ENCODE measurements at regions not wholly inside any gene's neighbourhood (a gene's known extent, or its start where the extent isn't known, plus 50 kb on each side); places are given as distances from the start of the nearest gene placed in this dataset.

- no peak overlapping the region for H3K27ac ChIP-seq (ENCODE audit: low read depth)
- no peaks in the 10 kb centered on the region for H3K36me3 ChIP-seq (ENCODE audit: insufficient read depth)
- H3K4me3 ChIP-seq (ENCODE audit: low read depth, low read length) = no peak overlapping the region
- no peak for DNase-seq (ENCODE audit: extremely low spot score)
- H3K4me1 ChIP-seq (ENCODE audit: insufficient read depth) = no peaks in the 10 kb centered on the region
Observed at GRCh38 chr7:132072873-132073272, 503.4 kb downstream of the PLXNA4 start.

GRCh38 chr7:132072165-132072564 lies 504.1 kb downstream of the PLXNA4 start:
- Histone ChIP-seq H3K27ac (ENCODE audit: low read depth) (no peak overlapping the region), H3K36me3 (ENCODE audit: insufficient read depth) (no peaks in the 10 kb centered on the region), H3K4me3 (ENCODE audit: low read depth, low read length) (no peak overlapping the region), H3K4me1 (ENCODE audit: insufficient read depth) (no peaks in the 10 kb centered on the region)
- DNase-seq (ENCODE audit: extremely low spot score) = no peak
- 94% methylated on average over 4 of the region's 4 CpGs for WGBS

- DNase-seq (ENCODE audit: extremely low spot score) = no peak
- Histone ChIP-seq H3K4me1 (ENCODE audit: insufficient read depth) (no peaks in the 10 kb centered on the region), H3K36me3 (ENCODE audit: insufficient read depth) (no peaks in the 10 kb centered on the region), H3K4me3 (ENCODE audit: low read depth, low read length) (no peak overlapping the region), H3K27ac (ENCODE audit: low read depth) (no peak overlapping the region)
- 78% methylated on average over 4 of the region's 4 CpGs for WGBS
Observed at GRCh38 chr7:132069306-132069705, 507.0 kb downstream of the PLXNA4 start.

- Histone ChIP-seq H3K36me3 (ENCODE audit: insufficient read depth) (no peaks in the 10 kb centered on the region), H3K4me3 (ENCODE audit: low read depth, low read length) (no peak overlapping the region), H3K27ac (ENCODE audit: low read depth) (no peak overlapping the region), H3K4me1 (ENCODE audit: insufficient read depth) (no peaks in the 10 kb centered on the region)
- WGBS = 30% methylated on average over 12 of the region's 12 CpGs
- no peak for DNase-seq (ENCODE audit: extremely low spot score)
Observed at GRCh38 chr7:132066761-132067171, 509.5 kb downstream of the PLXNA4 start.

DNA sequence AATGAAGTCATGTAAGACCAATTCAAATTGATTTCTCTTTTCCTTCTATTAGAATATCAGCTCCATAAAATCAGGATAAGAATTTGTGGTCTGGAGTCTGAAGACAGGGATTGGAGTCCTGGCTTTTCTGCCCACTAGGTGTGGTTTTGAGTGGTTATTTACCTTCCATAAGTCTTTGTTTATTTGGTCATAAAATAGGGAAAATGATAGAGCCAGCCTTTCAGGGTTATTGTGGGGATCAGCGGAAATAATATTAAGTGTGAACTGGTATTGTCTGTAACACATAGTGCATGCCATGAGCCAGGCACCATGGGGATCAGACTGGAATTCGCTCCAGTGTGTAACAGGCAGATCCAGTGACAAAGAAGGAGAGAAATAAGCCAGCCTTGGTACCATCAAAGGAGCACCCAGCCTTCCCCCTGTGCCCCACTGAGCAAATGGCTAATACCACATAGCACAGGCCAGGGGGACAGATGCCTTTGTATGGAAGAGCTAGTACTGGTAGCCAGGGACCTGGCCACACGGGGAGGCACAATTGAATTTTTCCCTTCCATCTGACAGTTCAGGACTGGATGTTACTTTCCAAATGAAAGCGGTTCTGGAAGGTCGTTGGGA lies 509.7 kb upstream of the PODXL start:
- Histone ChIP-seq H3K4me1 (ENCODE audit: insufficient read depth) (no peaks in the 10 kb centered on the region), H3K36me3 (ENCODE audit: insufficient read depth) (no peaks in the 10 kb centered on the region), H3K4me3 (ENCODE audit: low read depth, low read length) (no peak overlapping the region), H3K27ac (ENCODE audit: low read depth) (no peak overlapping the region)
- WGBS = 49% methylated on average over 5 of the region's 5 CpGs
- DNase-seq (ENCODE audit: extremely low spot score) = no peak

DNA sequence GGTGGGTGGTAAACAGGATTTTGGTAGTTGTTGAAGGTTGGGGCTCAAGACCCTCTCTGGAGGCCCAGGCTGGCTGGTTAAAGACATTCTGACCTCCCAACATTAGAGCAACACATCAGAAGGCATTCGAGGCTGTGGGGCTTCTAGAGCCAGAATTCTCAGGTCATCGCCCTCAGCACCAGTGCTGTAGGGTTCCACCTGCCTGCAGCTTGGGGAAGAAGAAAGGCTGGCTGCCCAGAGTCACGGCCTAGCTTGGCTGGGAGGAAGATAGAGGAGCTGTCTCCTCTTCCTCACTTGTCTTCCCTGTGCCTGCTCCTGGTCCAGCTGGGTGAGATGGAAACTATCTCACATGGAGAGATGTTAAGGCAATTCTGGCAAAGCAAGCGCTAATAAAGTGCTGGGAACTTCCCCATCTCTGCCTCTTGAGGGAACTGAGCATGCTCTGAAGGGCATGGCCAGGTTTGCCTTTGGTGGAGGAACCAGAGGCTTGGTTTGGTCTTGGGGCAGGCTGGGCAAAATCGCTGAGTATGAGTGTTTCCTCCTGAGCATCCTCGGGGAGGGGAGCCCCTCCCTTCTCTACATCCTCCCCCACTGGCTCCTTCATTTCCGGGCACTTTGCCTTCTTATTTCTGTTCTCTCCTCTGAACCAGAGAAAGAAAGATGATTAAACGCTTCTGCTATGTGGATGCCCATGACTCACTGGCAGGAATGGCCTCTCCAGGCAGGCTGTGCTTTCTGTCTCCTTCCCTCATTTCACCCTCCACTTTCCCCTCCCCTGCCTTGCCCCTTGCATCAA lies 509.0 kb upstream of the PODXL start:
- Histone ChIP-seq H3K4me3 (ENCODE audit: low read depth, low read length) (no peak overlapping the region), H3K27ac (ENCODE audit: low read depth) (no peak overlapping the region), H3K36me3 (ENCODE audit: insufficient read depth) (no peaks in the 10 kb centered on the region), H3K4me1 (ENCODE audit: insufficient read depth) (no peaks in the 10 kb centered on the region)
- 39% methylated on average over 8 of the region's 8 CpGs for WGBS
- no peak for DNase-seq (ENCODE audit: extremely low spot score)

DNA sequence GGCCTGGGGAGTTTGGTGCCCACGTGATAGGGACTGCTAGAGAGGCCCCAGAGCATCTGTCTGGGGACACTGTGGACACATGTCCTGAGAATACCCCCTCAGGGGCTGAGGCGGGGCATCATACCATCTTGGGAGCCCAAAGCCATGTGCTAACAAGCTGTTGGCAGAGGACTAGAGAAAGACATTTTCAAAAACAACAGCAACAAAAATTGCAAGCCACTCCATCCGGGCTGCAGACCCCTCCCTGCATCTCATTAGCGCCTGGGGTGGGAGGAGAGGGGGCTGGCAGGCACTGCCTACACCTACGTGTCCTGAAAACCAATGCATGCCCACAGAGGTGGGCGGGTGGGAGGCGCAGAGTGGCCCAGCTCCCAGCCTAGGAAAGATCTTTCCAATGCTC lies 507.4 kb upstream of the PODXL start:
- Histone ChIP-seq H3K36me3 (ENCODE audit: insufficient read depth) (no peaks in the 10 kb centered on the region), H3K27ac (ENCODE audit: low read depth) (no peak overlapping the region), H3K4me1 (ENCODE audit: insufficient read depth) (no peaks in the 10 kb centered on the region), H3K4me3 (ENCODE audit: low read depth, low read length) (no peak overlapping the region)
- 88% methylated on average over 7 of the region's 7 CpGs for WGBS
- no peak for DNase-seq (ENCODE audit: extremely low spot score)

DNA sequence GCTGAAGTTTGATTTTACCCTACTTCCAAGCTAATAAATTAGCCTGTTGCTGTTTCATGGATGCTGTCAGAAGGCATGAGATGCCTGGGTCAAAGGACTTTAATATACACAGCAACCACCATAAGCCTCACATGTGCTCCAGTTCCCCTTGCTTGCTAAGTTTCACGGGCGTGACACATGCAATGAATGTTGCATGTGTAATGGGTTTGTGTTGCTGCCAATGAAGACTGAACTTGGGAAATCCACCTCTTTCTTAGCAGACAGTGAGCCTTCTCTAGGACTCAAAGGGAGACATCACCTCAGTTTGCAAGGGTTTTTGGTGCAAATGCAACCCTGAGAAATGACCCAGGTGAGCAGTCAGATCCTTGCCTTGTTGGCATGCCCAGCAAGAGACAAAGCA lies 505.5 kb upstream of the PODXL start:
- H3K4me3 ChIP-seq (ENCODE audit: low read depth, low read length) = no peak overlapping the region
- WGBS = 85% methylated on average over 2 of the region's 2 CpGs
- DNase-seq (ENCODE audit: extremely low spot score) = no peak
- H3K27ac ChIP-seq (ENCODE audit: low read depth) = no peak overlapping the region
- no peaks in the 10 kb centered on the region for H3K36me3 ChIP-seq (ENCODE audit: insufficient read depth)
- no peaks in the 10 kb centered on the region for H3K4me1 ChIP-seq (ENCODE audit: insufficient read depth)

- H3K27ac ChIP-seq (ENCODE audit: low read depth) = no peak overlapping the region
- H3K4me3 ChIP-seq (ENCODE audit: low read depth, low read length) = no peak overlapping the region
- WGBS = 82% methylated on average over 4 of the region's 4 CpGs
- no peaks in the 10 kb centered on the region for H3K4me1 ChIP-seq (ENCODE audit: insufficient read depth)
- no peaks in the 10 kb centered on the region for H3K36me3 ChIP-seq (ENCODE audit: insufficient read depth)
- DNase-seq (ENCODE audit: extremely low spot score) = no peak
Observed at GRCh38 chr7:132059141-132059540, 502.7 kb upstream of the PODXL start.

DNA sequence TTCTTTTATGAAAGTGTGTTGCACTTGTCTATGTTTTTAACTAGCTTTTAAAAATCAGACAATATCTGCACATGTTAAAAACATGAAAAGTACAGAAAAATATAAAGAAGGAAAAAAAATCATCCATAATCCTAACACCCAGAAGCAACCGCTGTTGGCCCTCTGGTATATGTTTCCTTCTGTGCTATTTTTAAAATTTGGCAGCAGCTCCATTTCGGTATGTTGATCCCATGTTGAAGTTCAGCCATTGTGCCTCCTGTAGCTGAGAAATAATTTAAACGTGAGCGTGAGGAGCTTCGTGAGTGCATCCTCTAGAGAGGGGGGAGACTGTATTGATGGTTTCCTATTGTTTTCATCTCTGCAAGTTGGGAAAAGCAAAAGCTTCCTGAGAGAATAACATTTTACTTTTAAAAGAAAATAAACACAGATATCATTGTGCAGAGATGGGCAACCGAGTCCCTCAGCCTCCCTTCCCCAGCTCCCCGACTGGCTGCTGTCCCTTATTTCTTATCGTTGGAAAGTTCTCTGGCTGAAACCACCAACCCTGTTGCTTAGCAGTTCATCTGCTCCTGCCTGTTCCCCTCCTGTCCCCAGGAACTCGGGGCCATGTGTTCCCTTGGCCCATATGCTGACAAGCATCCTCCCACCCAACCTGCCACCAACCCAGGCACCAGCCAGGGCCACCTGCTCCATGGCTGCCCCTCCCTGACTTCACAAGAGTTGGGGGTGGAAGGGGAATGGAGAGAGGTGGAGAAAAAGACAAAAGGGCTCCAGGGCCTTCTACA lies 499.1 kb upstream of the PODXL start:
- WGBS = 29% methylated on average over 9 of the region's 9 CpGs
- no peaks in the 10 kb centered on the region for H3K36me3 ChIP-seq (ENCODE audit: insufficient read depth)
- no peaks in the 10 kb centered on the region for H3K4me1 ChIP-seq (ENCODE audit: insufficient read depth)
- no peak for DNase-seq (ENCODE audit: extremely low spot score)
- H3K4me3 ChIP-seq (ENCODE audit: low read depth, low read length) = no peak overlapping the region
- no peak overlapping the region for H3K27ac ChIP-seq (ENCODE audit: low read depth)

GRCh38 chr7:132053871-132054270 lies 497.4 kb upstream of the PODXL start:
- no peak for DNase-seq (ENCODE audit: extremely low spot score)
- Histone ChIP-seq H3K4me1 (ENCODE audit: insufficient read depth) (no peaks in the 10 kb centered on the region), H3K36me3 (ENCODE audit: insufficient read depth) (no peaks in the 10 kb centered on the region), H3K27ac (ENCODE audit: low read depth) (no peak overlapping the region), H3K4me3 (ENCODE audit: low read depth, low read length) (no peak overlapping the region)
- WGBS = 58% methylated on average over 2 of the region's 2 CpGs

- no peak for DNase-seq (ENCODE audit: extremely low spot score)
- no peak overlapping the region for H3K4me3 ChIP-seq (ENCODE audit: low read depth, low read length)
- WGBS = 19% methylated on average over 3 of the region's 3 CpGs
- no peak overlapping the region for H3K27ac ChIP-seq (ENCODE audit: low read depth)
- no peaks in the 10 kb centered on the region for H3K36me3 ChIP-seq (ENCODE audit: insufficient read depth)
- no peaks in the 10 kb centered on the region for H3K4me1 ChIP-seq (ENCODE audit: insufficient read depth)
Observed at GRCh38 chr7:132051311-132051710, 494.9 kb upstream of the PODXL start.

- Histone ChIP-seq H3K4me1 (ENCODE audit: insufficient read depth) (no peaks in the 10 kb centered on the region), H3K27ac (ENCODE audit: low read depth) (no peak overlapping the region), H3K4me3 (ENCODE audit: low read depth, low read length) (no peak overlapping the region), H3K36me3 (ENCODE audit: insufficient read depth) (no peaks in the 10 kb centered on the region)
- DNase-seq (ENCODE audit: extremely low spot score) = no peak
- WGBS = 75% methylated on average over 9 of the region's 9 CpGs
Observed at GRCh38 chr7:132049462-132050304, 493.3 kb upstream of the PODXL start.

Data from urinary bladder (tissue), 3 donors.